Kidney epithelial cell (primary cell): ENCODE measurements at regions not wholly inside any gene's neighbourhood (a gene's known extent, or its start where the extent isn't known, plus 50 kb on each side); places are given as distances from the start of the nearest gene placed in this dataset.
"Not testable (repeated sequence)": the region's sequence is repeated elsewhere in the genome, so short reads cannot be mapped to it uniquely, and the experiment has no call there.

Experiments used
- DNase-seq: peaks from one replicate; pipeline ENCODE4 v3.0.0-alpha.2; 2010; ENCODE audit warnings: low read depth
- H3K27me3 ChIP-seq: 2 replicates; pipeline ENCODE4 v1.6.0; 2011; ENCODE audit warnings: low read length; ENCODE audit not compliant: control insufficient read depth, insufficient read depth
- H3K36me3 ChIP-seq: 2 replicates; pipeline ENCODE4 v1.5.1; 2011; ENCODE audit warnings: low read length; ENCODE audit not compliant: control insufficient read depth, insufficient read depth
- H3K4me3 ChIP-seq: 2 replicates; pipeline ENCODE4 v1.5.1; 2011; ENCODE audit warnings: low read depth, mild to moderate bottlenecking, control low read depth, low read length
- CTCF ChIP-seq: IDR thresholded peaks from 2 replicates; pipeline ENCODE4 v1.5.1; 2011; ENCODE audit warnings: mild to moderate bottlenecking, moderate library complexity, low read length, control low read depth, inconsistent platforms; ENCODE audit not compliant: insufficient read depth, poor library complexity, severe bottlenecking

GRCh38 chr12:5328669-5329517 lies 103.0 kb upstream of the NTF3 start:
- Histone ChIP-seq H3K27me3 (no peaks in the 10 kb centered on the region), H3K4me3 (no peak overlapping the region), H3K36me3 (no peaks in the 10 kb centered on the region)
- no peak for TF ChIP-seq CTCF
- DNase-seq = no peak

- H3K36me3 ChIP-seq = no peaks in the 10 kb centered on the region
These were observed 99.4 kb upstream of the NTF3 start for GRCh38 chr12:5332551-5332950.

GRCh38 chr12:5333096-5333495 lies 98.8 kb upstream of the NTF3 start:
- Histone ChIP-seq H3K36me3 (no peaks in the 10 kb centered on the region), H3K27me3 (no peaks in the 10 kb centered on the region), H3K4me3 (no peak overlapping the region)
- no peak for DNase-seq
- no peak for TF ChIP-seq CTCF

More at GRCh38 chr12:5332551-5332950, 99.4 kb upstream of the NTF3 start:
- no peak for TF ChIP-seq CTCF
- DNase-seq = no peak
- Histone ChIP-seq H3K27me3 (no peaks in the 10 kb centered on the region), H3K4me3 (no peak overlapping the region)

- no peak for TF ChIP-seq CTCF
- no peak for DNase-seq
- H3K4me3 ChIP-seq = no peak overlapping the region
- H3K36me3 ChIP-seq = no peaks in the 10 kb centered on the region
- H3K27me3 ChIP-seq = no peaks in the 10 kb centered on the region
These were observed 96.8 kb upstream of the NTF3 start for GRCh38 chr12:5335069-5335468.

- H3K4me3 ChIP-seq, H3K27me3 ChIP-seq, H3K36me3 ChIP-seq, DNase-seq: not testable (repeated sequence)
These were observed 90.8 kb upstream of the NTF3 start for GRCh38 chr12:5341086-5341485.

GRCh38 chr12:5343711-5344110 lies 88.2 kb upstream of the NTF3 start:
- no peak for TF ChIP-seq CTCF
- Histone ChIP-seq H3K27me3 (no peaks in the 10 kb centered on the region), H3K4me3 (no peak overlapping the region), H3K36me3 (no peaks in the 10 kb centered on the region)
- no peak for DNase-seq
